Heart left ventricle (tissue), 13 donors: ENCODE measurements at regions not wholly inside any gene's neighbourhood (a gene's known extent, or its start where the extent isn't known, plus 50 kb on each side); places are given as distances from the start of the nearest gene placed in this dataset.

ENCODE experiments used
- CTCF ChIP-seq, 12 donors: fragments of 200-600 bp; sonication (generic) in 4 of 12; IDR thresholded peaks; one replicate each; pipeline versions ENCODE4 v1.5.0 to v1.8.0; 2018 to 2022; ENCODE audit warnings: antibody characterized with exemption in 12 of 12, mild to moderate bottlenecking in 5 of 12
- POLR2A ChIP-seq, 2 donors: fragments of 450-650 bp; IDR thresholded peaks; one replicate each; pipeline ENCODE4 v1.6.1; 2017; ENCODE audit warnings: antibody characterized with exemption in 2 of 2, mild to moderate bottlenecking in 2 of 2, moderate library complexity in 2 of 2
- donor health status: ischemic (EF 13 %, LVEDD 7.1; RV severe dilation, severe dysfunction).
- donor health status: DM: no; HTN: yes; CAD: no.
- donor health status: DM: no; HTN: no; CAD: no.
- donor health status: ischemic (EF 25% LVEDD 6.9; RV normal size, moderate dysfunction).
- donor health status: ischemic (EF 25% LVEDD 5.7; RV mildly dilated, moderate dysfunction).
- donor health status: ischemic (EF 35%, LVEDD 5.7; RV mildly dilated, moderate dysfunction).
- donor health status: nonischemic (EF 11% LVEDD 7.7; RV severe dilation, severe dysfunction).
- donor health status: DM: yes; HTN: yes; CAD: no.
- donor health status: PGD.
- donor health status: ischemic (EF 29% LVEDD 5.4; RV normal size, mild dysfunction).
- donor health status: nonischemic (EF 23%, LVEDD 6.1; RV moderate dilation, normal function).

GRCh38 chr4:7136351-7136750 lies 56.0 kb upstream of the SORCS2 start:
- TF ChIP-seq CTCF (IDR thresholded peaks at IDR 0.05) = no peak
- no peak for TF ChIP-seq POLR2A (IDR thresholded peaks at IDR 0.05)
